GM23248 (cell line): ENCODE measurements at regions not wholly inside any gene's neighbourhood (a gene's known extent, or its start where the extent isn't known, plus 50 kb on each side); places are given as distances from the start of the nearest gene placed in this dataset.

ENCODE experiments used
- EZH2 ChIP-seq: fragments of 200-600 bp; sonication (generic); IDR thresholded peaks from 2 replicates; pipeline ENCODE4 v1.6.1; 2018; ENCODE audit warnings: antibody characterized with exemption, mild to moderate bottlenecking; ENCODE audit not compliant: insufficient read depth, poor library complexity, severe bottlenecking
- EZH2phosphoT487 ChIP-seq: fragments of 200-600 bp; sonication (generic); IDR thresholded peaks from 2 replicates; pipeline ENCODE4 v1.6.1; 2018; ENCODE audit warnings: antibody characterized with exemption, moderate library complexity, mild to moderate bottlenecking, low read depth; ENCODE audit not compliant: insufficient read depth

GRCh38 chr7:121748546-121748945 is 124.4 kb upstream of the PTPRZ1 start:
- no peak for TF ChIP-seq EZH2
- TF ChIP-seq EZH2phosphoT487 = no peak
